HG02571 (cell line): ENCODE measurements at regions not wholly inside any gene's neighbourhood (a gene's known extent, or its start where the extent isn't known, plus 50 kb on each side); places are given as distances from the start of the nearest gene placed in this dataset.

Source experiments
- ATAC-seq: cut with Tn5 transposase; IDR thresholded peaks from one replicate; pipeline ENCODE4 v1.9.1; 2021; ENCODE audit warnings: mild to moderate bottlenecking, moderate library complexity; ENCODE audit not compliant: unreplicated experiment

GRCh38 chr4:162366146-162366545 lies 202.3 kb upstream of the FSTL5 start:
- ATAC-seq: no peak

- no peak for ATAC-seq
Measured at GRCh38 chr4:162364651-162365050, 200.9 kb upstream of the FSTL5 start.

- ATAC-seq: no peak
Measured at GRCh38 chr4:162360369-162361149, 196.8 kb upstream of the FSTL5 start.

GRCh38 chr4:162356181-162356580 lies 192.4 kb upstream of the FSTL5 start:
- no peak for ATAC-seq

- ATAC-seq: no peak
Measured at GRCh38 chr4:162352580-162353107, 188.8 kb upstream of the FSTL5 start.

GRCh38 chr4:162350331-162350730 lies 186.5 kb upstream of the FSTL5 start:
- ATAC-seq: no peak

- ATAC-seq: no peak
Measured at GRCh38 chr4:162349395-162349794, 185.6 kb upstream of the FSTL5 start.

- ATAC-seq: no peak
Measured at GRCh38 chr4:162347842-162348213, 184.0 kb upstream of the FSTL5 start.

- no peak for ATAC-seq
Measured at GRCh38 chr4:162347156-162347841, 183.5 kb upstream of the FSTL5 start.

- ATAC-seq: no peak
Measured at GRCh38 chr4:162343967-162344366, 180.2 kb upstream of the FSTL5 start.

GRCh38 chr4:162341533-162341932 lies 177.7 kb upstream of the FSTL5 start:
- ATAC-seq: no peak

- ATAC-seq: no peak
Measured at GRCh38 chr4:162323919-162324318, 160.1 kb upstream of the FSTL5 start.

GRCh38 chr4:162322054-162322453 lies 158.3 kb upstream of the FSTL5 start:
- no peak for ATAC-seq

GRCh38 chr4:162285753-162286152 lies 122.0 kb upstream of the FSTL5 start:
- ATAC-seq: no peak

- ATAC-seq: no peak
Measured at GRCh38 chr4:162282684-162283083, 118.9 kb upstream of the FSTL5 start.

GRCh38 chr4:162274354-162274753 lies 110.6 kb upstream of the FSTL5 start:
- peak; percentile 70 for ATAC-seq

- ATAC-seq: no peak
Measured at GRCh38 chr4:162272215-162272614, 108.4 kb upstream of the FSTL5 start.

GRCh38 chr4:162268911-162269310 lies 105.1 kb upstream of the FSTL5 start:
- ATAC-seq: no peak

GRCh38 chr4:162265802-162266201 lies 102.0 kb upstream of the FSTL5 start:
- no peak for ATAC-seq

- ATAC-seq: no peak
Measured at GRCh38 chr4:162245051-162245450, 81.3 kb upstream of the FSTL5 start.

- no peak for ATAC-seq
Measured at GRCh38 chr4:162241857-162242256, 78.1 kb upstream of the FSTL5 start.
